ENCODE measurements at regions not wholly inside any gene's neighbourhood (a gene's known extent, or its start where the extent isn't known, plus 50 kb on each side); places are given as distances from the start of the nearest gene placed in this dataset.

GRCh38 chrX:46366381-46367207 is 178.6 kb downstream of the ZNF674 start:
- Histone ChIP-seq H4K5ac (ENCODE audit: insufficient read length, low read depth, low read length) (no peak overlapping the region), H2AFZ (ENCODE audit: low read length) (no peak overlapping the region), H2BK120ac (ENCODE audit: low read depth, low read length, poor library complexity, severe bottlenecking) (no peak overlapping the region), H3K27ac (ENCODE audit: insufficient read length, low read depth, low read length) (no peak overlapping the region), H4K20me1 (ENCODE audit: control insufficient read depth, insufficient read depth, insufficient read length) (no peaks in the 10 kb centered on the region), H3K4ac (ENCODE audit: low read depth, low read length) (no peak overlapping the region), H2BK12ac (ENCODE audit: insufficient read length, low read depth, low read length) (no peak overlapping the region), H3K23me2 (ENCODE audit: insufficient read length, low read depth, low read length, poor library complexity, severe bottlenecking) (no peaks in the 10 kb centered on the region), H3K27me3 (ENCODE audit: insufficient read depth, low read length) (no peaks in the 10 kb centered on the region), H2BK20ac (ENCODE audit: low read depth, low read length, poor library complexity, severe bottlenecking) (no peak overlapping the region), H3K9ac (ENCODE audit: extremely low read depth, insufficient read length, low read length) (no peak overlapping the region), H2BK15ac (ENCODE audit: low read depth, low read length) (no peak overlapping the region), H3K4me1 (ENCODE audit: insufficient read depth, low read length) (peaks cover 5% of the 10 kb centered on the region; the same call in 1 of the 2 replicates), H3K79me1 (ENCODE audit: insufficient read depth, low read depth, low read length, poor library complexity, severe bottlenecking) (no peaks in the 10 kb centered on the region), H3K14ac (ENCODE audit: insufficient read depth, low read length) (no peak overlapping the region), H3K4me2 (ENCODE audit: insufficient read depth, insufficient read length, low read length) (no peak overlapping the region), H2BK5ac (ENCODE audit: insufficient read length, low read length) (no peak overlapping the region), H3K9me3 (ENCODE audit: control insufficient read depth, low read depth, low read length) (no peaks in the 10 kb centered on the region), H3K56ac (ENCODE audit: insufficient read length, low read depth, low read length) (no peak overlapping the region), H3K23ac (ENCODE audit: insufficient read length, low read depth, low read length) (no peak overlapping the region), H2AK5ac (ENCODE audit: insufficient read length, low read length) (no peak overlapping the region), H4K91ac (ENCODE audit: insufficient read length, low read depth, low read length) (no peak overlapping the region), H3T11ph (ENCODE audit: low read length) (no peak overlapping the region), H3K79me2 (ENCODE audit: insufficient read depth, low read length) (no peaks in the 10 kb centered on the region), H3K18ac (ENCODE audit: insufficient read length, low read depth, low read length) (no peak overlapping the region), H4K8ac (replicated peaks; ENCODE audit: insufficient read length, low read depth, low read length) (no peak overlapping the region)
- Mint-ChIP-seq H3K27me3 (ENCODE audit: low read depth) (no peaks in the 10 kb centered on the region), H3K9me3 (peaks cover 43 to 51% of the 10 kb centered on the region in 2 experiments), H3K4me3 (peak overlapping the region in 1 of 2 experiments; percentile 7; a peak in 1 of 5 replicates), H3K36me3 (ENCODE audit: insufficient read depth in 1 of 3, low read depth in 3 of 3) (peaks cover 2 to 11% (median 4%) of the 10 kb centered on the region in 3 experiments; a peak in 4 of 7 replicates), H3K4me1 (peaks cover 16 to 23% of the 10 kb centered on the region in 2 experiments), H3K27ac (peak overlapping the region; percentile 22 to 98 (median 81); a peak in 5 of 7 replicates)
- no CpG with 5 or more reads among the region's 2 CpGs for WGBS (ENCODE audit: extremely low coverage, insufficient read length, low lambda C conversion rate)
- DNase-seq = no peak
- TF ChIP-seq, protein P1, sequence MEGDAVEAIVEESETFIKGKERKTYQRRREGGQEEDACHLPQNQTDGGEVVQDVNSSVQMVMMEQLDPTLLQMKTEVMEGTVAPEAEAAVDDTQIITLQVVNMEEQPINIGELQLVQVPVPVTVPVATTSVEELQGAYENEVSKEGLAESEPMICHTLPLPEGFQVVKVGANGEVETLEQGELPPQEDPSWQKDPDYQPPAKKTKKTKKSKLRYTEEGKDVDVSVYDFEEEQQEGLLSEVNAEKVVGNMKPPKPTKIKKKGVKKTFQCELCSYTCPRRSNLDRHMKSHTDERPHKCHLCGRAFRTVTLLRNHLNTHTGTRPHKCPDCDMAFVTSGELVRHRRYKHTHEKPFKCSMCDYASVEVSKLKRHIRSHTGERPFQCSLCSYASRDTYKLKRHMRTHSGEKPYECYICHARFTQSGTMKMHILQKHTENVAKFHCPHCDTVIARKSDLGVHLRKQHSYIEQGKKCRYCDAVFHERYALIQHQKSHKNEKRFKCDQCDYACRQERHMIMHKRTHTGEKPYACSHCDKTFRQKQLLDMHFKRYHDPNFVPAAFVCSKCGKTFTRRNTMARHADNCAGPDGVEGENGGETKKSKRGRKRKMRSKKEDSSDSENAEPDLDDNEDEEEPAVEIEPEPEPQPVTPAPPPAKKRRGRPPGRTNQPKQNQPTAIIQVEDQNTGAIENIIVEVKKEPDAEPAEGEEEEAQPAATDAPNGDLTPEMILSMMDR (conservative IDR thresholded peaks at IDR 0.05) = no peak
